ENCODE measurements at regions not wholly inside any gene's neighbourhood (a gene's known extent, or its start where the extent isn't known, plus 50 kb on each side); places are given as distances from the start of the nearest gene placed in this dataset.

DNA sequence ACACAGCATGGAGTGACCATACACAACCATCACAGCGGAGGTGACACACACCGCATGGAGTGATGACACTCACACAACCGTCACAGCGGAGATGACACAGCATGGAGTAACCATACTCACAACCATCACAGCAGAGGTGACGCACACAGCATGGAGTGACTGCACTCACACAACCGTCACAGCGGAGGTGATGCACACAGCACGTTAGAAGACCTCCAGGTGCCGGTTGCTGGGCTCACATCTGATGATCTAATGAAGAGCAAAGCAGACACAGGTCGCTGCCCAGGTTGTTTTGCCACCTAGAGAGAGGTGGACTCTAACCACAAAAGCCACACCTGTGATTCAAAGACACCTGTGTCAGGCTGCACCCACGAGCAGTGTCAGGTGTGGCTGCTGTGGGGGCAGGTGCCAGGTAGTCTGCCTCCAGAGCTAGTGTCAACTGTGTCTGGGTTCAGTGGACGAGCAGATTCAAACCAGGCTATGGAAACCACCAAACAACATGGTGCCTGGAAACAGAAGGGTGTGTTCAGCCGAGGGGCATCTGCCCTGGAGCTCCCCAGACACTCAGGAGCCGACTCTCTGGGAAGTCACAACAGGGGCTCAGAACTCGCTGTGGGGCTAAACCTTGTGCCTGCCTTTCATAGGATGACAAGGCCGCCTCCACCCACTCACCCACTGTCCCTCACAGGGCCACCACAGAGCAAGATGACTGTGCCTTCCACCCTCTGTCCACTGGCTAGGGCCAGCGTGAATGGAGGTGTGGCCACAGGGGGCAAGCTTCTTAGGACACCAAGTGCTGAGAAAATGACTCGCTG is 608.2 kb downstream of the TBC1D22A start:
- TF ChIP-seq, protein P1, sequence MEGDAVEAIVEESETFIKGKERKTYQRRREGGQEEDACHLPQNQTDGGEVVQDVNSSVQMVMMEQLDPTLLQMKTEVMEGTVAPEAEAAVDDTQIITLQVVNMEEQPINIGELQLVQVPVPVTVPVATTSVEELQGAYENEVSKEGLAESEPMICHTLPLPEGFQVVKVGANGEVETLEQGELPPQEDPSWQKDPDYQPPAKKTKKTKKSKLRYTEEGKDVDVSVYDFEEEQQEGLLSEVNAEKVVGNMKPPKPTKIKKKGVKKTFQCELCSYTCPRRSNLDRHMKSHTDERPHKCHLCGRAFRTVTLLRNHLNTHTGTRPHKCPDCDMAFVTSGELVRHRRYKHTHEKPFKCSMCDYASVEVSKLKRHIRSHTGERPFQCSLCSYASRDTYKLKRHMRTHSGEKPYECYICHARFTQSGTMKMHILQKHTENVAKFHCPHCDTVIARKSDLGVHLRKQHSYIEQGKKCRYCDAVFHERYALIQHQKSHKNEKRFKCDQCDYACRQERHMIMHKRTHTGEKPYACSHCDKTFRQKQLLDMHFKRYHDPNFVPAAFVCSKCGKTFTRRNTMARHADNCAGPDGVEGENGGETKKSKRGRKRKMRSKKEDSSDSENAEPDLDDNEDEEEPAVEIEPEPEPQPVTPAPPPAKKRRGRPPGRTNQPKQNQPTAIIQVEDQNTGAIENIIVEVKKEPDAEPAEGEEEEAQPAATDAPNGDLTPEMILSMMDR (IDR thresholded peaks at IDR 0.05) = no peak
- no peak for TF ChIP-seq POLR2A (IDR thresholded peaks at IDR 0.05)

All from tibial nerve (tissue), 3 donors.